ENCODE measurements at regions not wholly inside any gene's neighbourhood (a gene's known extent, or its start where the extent isn't known, plus 50 kb on each side); places are given as distances from the start of the nearest gene placed in this dataset.

GRCh38 chr3:84904212-84904611 is 54.6 kb upstream of the CADM2 start (continued):
- TF ChIP-seq BRCA1 (IDR thresholded peaks at IDR 0.05; ENCODE audit: low read depth, low read length) (no peak), GTF2F1 (IDR thresholded peaks at IDR 0.05; ENCODE audit: borderline replicate concordance, low read depth, low read length) (no peak), YY1 (IDR thresholded peaks at IDR 0.05; ENCODE audit: low read depth, low read length) (no peak)
